Esophagus squamous epithelium (tissue), 4 donors: ENCODE measurements at regions not wholly inside any gene's neighbourhood (a gene's known extent, or its start where the extent isn't known, plus 50 kb on each side); places are given as distances from the start of the nearest gene placed in this dataset.
A peak's percentile ranks its signal among the peaks of the same experiment; 100 is the strongest.

Source experiments
- CTCF ChIP-seq, 6 experiments: fragments of 450-650 bp in 4 of 6; fragments of 200-600 bp in 2 of 6; sonication (generic) in 2 of 6; IDR thresholded peaks; one replicate each; pipeline ENCODE4 v1.5.1; 2016 to 2019; ENCODE audit warnings: antibody characterized with exemption in 6 of 6, mild to moderate bottlenecking in 4 of 6, moderate library complexity in 4 of 6
- POLR2A ChIP-seq, 4 donors: fragments of 450-650 bp; IDR thresholded peaks; one replicate each; pipeline ENCODE4 v1.6.1; 2017; ENCODE audit warnings: antibody characterized with exemption in 4 of 4, mild to moderate bottlenecking in 4 of 4, moderate library complexity in 3 of 4

- peak in 5 of 6 experiments; percentile 22 to 66 (median 33) for TF ChIP-seq CTCF (IDR thresholded peaks at IDR 0.05)
- TF ChIP-seq POLR2A (IDR thresholded peaks at IDR 0.05), result no peak
These were observed 235.0 kb upstream of the PLPP4 start for GRCh38 chr10:120221873-120222485.
